ENCODE measurements at regions not wholly inside any gene's neighbourhood (a gene's known extent, or its start where the extent isn't known, plus 50 kb on each side); places are given as distances from the start of the nearest gene placed in this dataset.
A peak's percentile ranks its signal among the peaks of the same experiment; 100 is the strongest.

DNA sequence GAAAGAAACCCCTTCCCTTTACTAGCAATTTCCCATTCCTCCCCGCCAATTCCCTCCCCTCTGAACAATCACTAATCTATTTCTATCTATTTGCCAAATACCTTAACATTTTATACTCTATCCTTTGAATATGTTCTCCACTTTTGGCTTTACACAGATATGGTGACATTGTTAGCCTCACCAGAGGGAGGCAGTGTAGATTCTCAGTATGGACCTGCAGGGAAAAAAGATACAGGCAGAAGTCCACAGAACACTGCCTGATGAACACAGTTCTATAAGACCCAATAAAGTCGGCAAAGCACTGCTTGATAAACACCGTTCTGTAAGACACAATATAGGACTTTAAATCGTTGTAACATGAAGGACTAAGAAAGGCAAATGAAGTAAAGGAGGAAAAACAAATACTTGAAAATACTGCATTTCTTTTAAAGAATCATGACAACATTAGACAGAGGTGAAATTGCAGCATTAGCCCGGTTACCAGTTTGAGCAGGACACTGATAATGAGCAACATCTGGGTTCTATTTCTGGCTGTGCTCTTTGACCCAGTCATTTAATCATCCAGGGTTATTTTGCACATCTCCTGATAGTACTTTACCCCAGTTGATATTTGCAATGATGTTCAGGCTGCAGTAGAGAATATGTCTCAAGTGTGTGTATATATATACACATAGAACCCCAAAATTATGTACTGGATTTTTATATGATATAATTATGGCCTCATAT lies 296.8 kb downstream of the UTRN start:
- H3K36me3 Mint-ChIP-seq (ENCODE audit: low read depth, unreplicated experiment) = peaks cover 12% of the 10 kb centered on the region
- TF ChIP-seq, protein P1, sequence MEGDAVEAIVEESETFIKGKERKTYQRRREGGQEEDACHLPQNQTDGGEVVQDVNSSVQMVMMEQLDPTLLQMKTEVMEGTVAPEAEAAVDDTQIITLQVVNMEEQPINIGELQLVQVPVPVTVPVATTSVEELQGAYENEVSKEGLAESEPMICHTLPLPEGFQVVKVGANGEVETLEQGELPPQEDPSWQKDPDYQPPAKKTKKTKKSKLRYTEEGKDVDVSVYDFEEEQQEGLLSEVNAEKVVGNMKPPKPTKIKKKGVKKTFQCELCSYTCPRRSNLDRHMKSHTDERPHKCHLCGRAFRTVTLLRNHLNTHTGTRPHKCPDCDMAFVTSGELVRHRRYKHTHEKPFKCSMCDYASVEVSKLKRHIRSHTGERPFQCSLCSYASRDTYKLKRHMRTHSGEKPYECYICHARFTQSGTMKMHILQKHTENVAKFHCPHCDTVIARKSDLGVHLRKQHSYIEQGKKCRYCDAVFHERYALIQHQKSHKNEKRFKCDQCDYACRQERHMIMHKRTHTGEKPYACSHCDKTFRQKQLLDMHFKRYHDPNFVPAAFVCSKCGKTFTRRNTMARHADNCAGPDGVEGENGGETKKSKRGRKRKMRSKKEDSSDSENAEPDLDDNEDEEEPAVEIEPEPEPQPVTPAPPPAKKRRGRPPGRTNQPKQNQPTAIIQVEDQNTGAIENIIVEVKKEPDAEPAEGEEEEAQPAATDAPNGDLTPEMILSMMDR (IDR thresholded peaks at IDR 0.05; ENCODE audit: unreplicated experiment) = peak; percentile 52
- H3K4me1 Mint-ChIP-seq (ENCODE audit: unreplicated experiment) = peaks cover 11% of the 10 kb centered on the region
- peaks cover 1% of the 10 kb centered on the region for H3K27me3 Mint-ChIP-seq (ENCODE audit: unreplicated experiment)
- no peak overlapping the region for H3K4me3 Mint-ChIP-seq (ENCODE audit: unreplicated experiment)
- H3K27ac Mint-ChIP-seq (ENCODE audit: unreplicated experiment) = no peak overlapping the region
- H3K9me3 Mint-ChIP-seq (ENCODE audit: unreplicated experiment) = no peaks in the 10 kb centered on the region
- DNase-seq (ENCODE audit: low spot score) = peak; percentile 23

DNA sequence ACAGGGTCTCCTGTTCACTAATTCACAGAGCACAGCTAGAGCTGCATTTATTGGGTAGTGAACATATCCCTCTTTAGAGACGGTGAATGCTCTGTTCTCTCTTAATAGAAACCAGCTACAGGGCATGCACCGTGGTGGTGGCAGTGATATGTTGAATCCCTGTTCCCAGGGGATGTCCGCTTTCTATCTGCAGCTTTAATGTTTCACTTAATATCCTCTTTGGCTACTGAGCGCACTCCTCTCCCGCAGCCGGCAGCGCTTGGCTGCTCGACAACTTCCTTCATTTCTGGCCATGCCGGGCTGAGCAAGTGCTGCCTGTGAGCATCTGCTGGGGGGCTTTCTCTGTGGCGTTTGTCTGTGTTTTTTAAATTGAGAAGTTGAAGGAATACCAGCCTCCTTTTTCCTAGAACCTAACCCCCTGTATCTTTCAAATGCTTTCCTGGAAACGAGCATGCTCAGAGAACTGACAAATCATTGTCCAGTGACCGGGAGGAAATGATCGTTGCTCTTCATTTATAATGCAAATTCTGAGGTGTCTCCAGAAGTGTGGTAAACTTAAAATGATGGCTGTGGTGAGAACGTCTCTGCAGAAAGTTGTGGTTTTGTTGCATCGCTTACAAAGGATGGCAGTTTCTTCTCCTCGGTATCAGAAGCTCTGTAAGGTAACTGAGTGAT lies 297.9 kb downstream of the UTRN start:
- Mint-ChIP-seq H3K27me3 (ENCODE audit: unreplicated experiment) (peaks cover 1% of the 10 kb centered on the region), H3K36me3 (ENCODE audit: low read depth, unreplicated experiment) (peaks cover 11% of the 10 kb centered on the region), H3K27ac (ENCODE audit: unreplicated experiment) (no peak overlapping the region), H3K4me3 (ENCODE audit: unreplicated experiment) (no peak overlapping the region), H3K4me1 (ENCODE audit: unreplicated experiment) (peaks cover 11% of the 10 kb centered on the region), H3K9me3 (ENCODE audit: unreplicated experiment) (no peaks in the 10 kb centered on the region)
- TF ChIP-seq, protein P1 (IDR thresholded peaks at IDR 0.05; ENCODE audit: unreplicated experiment) = no peak
- peak; percentile 30 for DNase-seq (ENCODE audit: low spot score)

- Mint-ChIP-seq H3K9me3 (ENCODE audit: unreplicated experiment) (no peaks in the 10 kb centered on the region), H3K27me3 (ENCODE audit: unreplicated experiment) (peaks cover 1% of the 10 kb centered on the region), H3K27ac (ENCODE audit: unreplicated experiment) (no peak overlapping the region), H3K36me3 (ENCODE audit: low read depth, unreplicated experiment) (peaks cover 10% of the 10 kb centered on the region), H3K4me3 (ENCODE audit: unreplicated experiment) (no peak overlapping the region), H3K4me1 (ENCODE audit: unreplicated experiment) (peaks cover 11% of the 10 kb centered on the region)
- no peak for DNase-seq (ENCODE audit: low spot score)
- TF ChIP-seq, protein P1 (IDR thresholded peaks at IDR 0.05; ENCODE audit: unreplicated experiment) = no peak
Observed at GRCh38 chr6:144583614-144583954, 298.4 kb downstream of the UTRN start.

DNA sequence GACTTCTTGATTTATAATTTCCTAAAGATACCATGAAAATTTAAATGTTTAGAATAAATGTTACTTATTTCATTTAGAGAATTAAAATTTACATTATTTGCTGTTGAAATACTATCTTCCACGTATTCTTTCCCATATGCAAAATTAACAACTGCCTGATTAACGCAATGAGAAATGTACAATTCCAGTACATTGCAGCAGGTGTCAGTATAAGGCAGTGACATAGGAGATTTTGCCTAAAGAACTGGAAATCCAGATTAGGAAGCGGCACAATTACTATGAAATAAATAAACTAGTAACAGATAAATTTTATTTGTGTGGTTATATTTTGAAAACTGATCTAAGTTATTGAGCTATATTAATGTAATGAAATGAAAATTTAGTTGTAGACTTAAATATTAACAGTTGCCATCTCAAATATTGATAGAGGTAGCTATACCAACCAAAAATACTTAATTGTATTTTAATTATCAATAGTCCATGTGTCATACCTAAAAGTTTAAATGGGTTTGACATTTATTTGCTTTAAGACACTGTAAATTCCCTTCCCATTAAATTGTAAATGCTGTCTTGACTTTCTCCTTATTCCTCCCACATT lies 300.2 kb downstream of the UTRN start:
- TF ChIP-seq, protein P1 (IDR thresholded peaks at IDR 0.05; ENCODE audit: unreplicated experiment) = peak; percentile 66
- Mint-ChIP-seq H3K4me1 (ENCODE audit: unreplicated experiment) (peaks cover 11% of the 10 kb centered on the region), H3K27ac (ENCODE audit: unreplicated experiment) (no peak overlapping the region), H3K27me3 (ENCODE audit: unreplicated experiment) (peaks cover 1% of the 10 kb centered on the region), H3K36me3 (ENCODE audit: low read depth, unreplicated experiment) (no peaks in the 10 kb centered on the region), H3K9me3 (ENCODE audit: unreplicated experiment) (no peaks in the 10 kb centered on the region), H3K4me3 (ENCODE audit: unreplicated experiment) (no peak overlapping the region)
- DNase-seq (ENCODE audit: low spot score) = peak; percentile 19

- Mint-ChIP-seq H3K36me3 (ENCODE audit: low read depth, unreplicated experiment) (no peaks in the 10 kb centered on the region), H3K27me3 (ENCODE audit: unreplicated experiment) (peaks cover 1% of the 10 kb centered on the region), H3K9me3 (ENCODE audit: unreplicated experiment) (no peaks in the 10 kb centered on the region), H3K4me1 (ENCODE audit: unreplicated experiment) (peaks cover 11% of the 10 kb centered on the region), H3K4me3 (ENCODE audit: unreplicated experiment) (no peak overlapping the region), H3K27ac (ENCODE audit: unreplicated experiment) (no peak overlapping the region)
- DNase-seq (ENCODE audit: low spot score) = no peak
- TF ChIP-seq, protein P1 (IDR thresholded peaks at IDR 0.05; ENCODE audit: unreplicated experiment) = no peak
Observed at GRCh38 chr6:144586986-144587385, 301.9 kb downstream of the UTRN start.

Measured in endothelial cell (in vitro differentiated cells).